OCI-LY1 (cell line): ENCODE measurements at regions not wholly inside any gene's neighbourhood (a gene's known extent, or its start where the extent isn't known, plus 50 kb on each side); places are given as distances from the start of the nearest gene placed in this dataset.

Experiments
- EZH2 ChIP-seq: fragments of 200-600 bp; sonication (generic), shearing (Covaris generic); IDR thresholded peaks from 2 replicates; pipeline ENCODE4 v1.8.0; 2017; ENCODE audit warnings: borderline replicate concordance, mixed run types, mild to moderate bottlenecking, antibody characterized with exemption, low read length, moderate library complexity, mixed read lengths
- TF ChIP-seq, protein P1 (sequence below): fragments of 200-600 bp; sonication (generic), shearing (Covaris generic); IDR thresholded peaks from 2 replicates; pipeline ENCODE4 v1.5.1; 2017; ENCODE audit warnings: mild to moderate bottlenecking, antibody characterized with exemption, low read length, moderate library complexity, mixed read lengths

DNA sequence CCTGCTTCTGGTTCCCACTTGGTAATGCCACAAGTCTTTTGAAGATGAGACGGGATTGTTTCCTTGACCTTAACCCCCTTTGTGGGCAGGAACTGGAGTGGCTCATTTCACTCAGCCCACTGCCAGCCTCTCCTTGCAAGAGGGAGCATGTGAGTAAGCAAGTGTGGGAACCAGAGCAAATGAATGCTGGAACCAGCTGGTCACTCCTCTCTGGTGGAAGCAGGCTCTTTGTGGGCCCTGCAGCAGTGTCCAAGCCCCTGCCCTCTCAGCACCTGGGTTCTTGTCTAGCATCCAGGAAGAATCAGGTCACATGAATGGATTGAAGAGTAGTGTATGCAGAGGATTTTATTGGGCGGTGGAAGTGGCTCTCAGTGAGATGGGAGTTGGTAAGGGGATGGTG, 944.5 kb downstream of the QKI start:
- TF ChIP-seq, protein P1, sequence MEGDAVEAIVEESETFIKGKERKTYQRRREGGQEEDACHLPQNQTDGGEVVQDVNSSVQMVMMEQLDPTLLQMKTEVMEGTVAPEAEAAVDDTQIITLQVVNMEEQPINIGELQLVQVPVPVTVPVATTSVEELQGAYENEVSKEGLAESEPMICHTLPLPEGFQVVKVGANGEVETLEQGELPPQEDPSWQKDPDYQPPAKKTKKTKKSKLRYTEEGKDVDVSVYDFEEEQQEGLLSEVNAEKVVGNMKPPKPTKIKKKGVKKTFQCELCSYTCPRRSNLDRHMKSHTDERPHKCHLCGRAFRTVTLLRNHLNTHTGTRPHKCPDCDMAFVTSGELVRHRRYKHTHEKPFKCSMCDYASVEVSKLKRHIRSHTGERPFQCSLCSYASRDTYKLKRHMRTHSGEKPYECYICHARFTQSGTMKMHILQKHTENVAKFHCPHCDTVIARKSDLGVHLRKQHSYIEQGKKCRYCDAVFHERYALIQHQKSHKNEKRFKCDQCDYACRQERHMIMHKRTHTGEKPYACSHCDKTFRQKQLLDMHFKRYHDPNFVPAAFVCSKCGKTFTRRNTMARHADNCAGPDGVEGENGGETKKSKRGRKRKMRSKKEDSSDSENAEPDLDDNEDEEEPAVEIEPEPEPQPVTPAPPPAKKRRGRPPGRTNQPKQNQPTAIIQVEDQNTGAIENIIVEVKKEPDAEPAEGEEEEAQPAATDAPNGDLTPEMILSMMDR: no peak
- TF ChIP-seq EZH2: no peak
